ENCODE measurements at regions not wholly inside any gene's neighbourhood (a gene's known extent, or its start where the extent isn't known, plus 50 kb on each side); places are given as distances from the start of the nearest gene placed in this dataset.

GRCh38 chr22:49499433-49500075, 328.1 kb downstream of the BRD1 start:
- TF ChIP-seq GATA2 (IDR thresholded peaks at IDR 0.05; ENCODE audit: low read depth, low read length) (no peak), GATA3 (IDR thresholded peaks at IDR 0.05; ENCODE audit: low read depth, low read length) (no peak)
